ENCODE measurements at regions not wholly inside any gene's neighbourhood (a gene's known extent, or its start where the extent isn't known, plus 50 kb on each side); places are given as distances from the start of the nearest gene placed in this dataset.

- no peaks in the 10 kb centered on the region for H3K27me3 ChIP-seq (replicated peaks; ENCODE audit: insufficient read depth)
- H3K4me3 ChIP-seq = no peak overlapping the region
- DNase-seq (ENCODE audit: low spot score) = no peak
- intact Hi-C loops (cut with DNase I) = no loop called here
- H3K9me3 ChIP-seq = no peaks in the 10 kb centered on the region
- 94% methylated on average over 1 of the region's 1 CpG for WGBS
- no peak overlapping the region for H3K27ac ChIP-seq
- H3K36me3 ChIP-seq = no peaks in the 10 kb centered on the region
- no peak for TF ChIP-seq POLR2AphosphoS5 (IDR thresholded peaks at IDR 0.05)
- no peak for TF ChIP-seq POLR2A (IDR thresholded peaks at IDR 0.05)
- TF ChIP-seq CTCF (IDR thresholded peaks at IDR 0.05) = no peak
- H3K4me1 ChIP-seq (replicated peaks) = no peaks in the 10 kb centered on the region
Measured at GRCh38 chrX:104334971-104335370, 80.2 kb upstream of the ESX1 start.

- H3K27me3 ChIP-seq (replicated peaks; ENCODE audit: insufficient read depth) = no peaks in the 10 kb centered on the region
- H3K27ac ChIP-seq = no peak overlapping the region
- WGBS = 93% methylated on average over 1 of the region's 1 CpG
- H3K9me3 ChIP-seq = no peaks in the 10 kb centered on the region
- H3K36me3 ChIP-seq = no peaks in the 10 kb centered on the region
- no peak overlapping the region for H3K4me3 ChIP-seq
- no peak for TF ChIP-seq CTCF (IDR thresholded peaks at IDR 0.05)
- no peak for TF ChIP-seq POLR2AphosphoS5 (IDR thresholded peaks at IDR 0.05)
- TF ChIP-seq POLR2A (IDR thresholded peaks at IDR 0.05) = no peak
- no peaks in the 10 kb centered on the region for H3K4me1 ChIP-seq (replicated peaks)
- no peak for DNase-seq (ENCODE audit: low spot score)
- intact Hi-C loops (cut with DNase I) = no loop called here
Measured at GRCh38 chrX:104330966-104331365, 76.2 kb upstream of the ESX1 start.

- intact Hi-C loops (cut with DNase I) = no loop called here
- no peak for TF ChIP-seq POLR2AphosphoS5 (IDR thresholded peaks at IDR 0.05)
- no peak for TF ChIP-seq POLR2A (IDR thresholded peaks at IDR 0.05)
- no peak for TF ChIP-seq CTCF (IDR thresholded peaks at IDR 0.05)
- WGBS = 97% methylated on average over 7 of the region's 7 CpGs
Measured at GRCh38 chrX:104329731-104330130, 75.0 kb upstream of the ESX1 start.

GRCh38 chrX:104325213-104325585 lies 70.5 kb upstream of the ESX1 start:
- H3K27ac ChIP-seq = no peak overlapping the region
- 90% methylated on average over 3 of the region's 3 CpGs for WGBS
- H3K27me3 ChIP-seq (replicated peaks; ENCODE audit: insufficient read depth) = no peaks in the 10 kb centered on the region
- H3K36me3 ChIP-seq = no peaks in the 10 kb centered on the region
- H3K4me1 ChIP-seq (replicated peaks) = no peaks in the 10 kb centered on the region
- intact Hi-C loops (cut with DNase I) = no loop called here
- no peak for DNase-seq (ENCODE audit: low spot score)
- no peaks in the 10 kb centered on the region for H3K9me3 ChIP-seq
- H3K4me3 ChIP-seq = no peak overlapping the region
- TF ChIP-seq POLR2A (IDR thresholded peaks at IDR 0.05) = no peak
- TF ChIP-seq POLR2AphosphoS5 (IDR thresholded peaks at IDR 0.05) = no peak
- no peak for TF ChIP-seq CTCF (IDR thresholded peaks at IDR 0.05)

More at GRCh38 chrX:104329731-104330130, 75.0 kb upstream of the ESX1 start:
- no peak overlapping the region for H3K4me3 ChIP-seq
- no peak overlapping the region for H3K27ac ChIP-seq
- no peaks in the 10 kb centered on the region for H3K9me3 ChIP-seq
- no peaks in the 10 kb centered on the region for H3K4me1 ChIP-seq (replicated peaks)
- DNase-seq (ENCODE audit: low spot score) = no peak
- no peaks in the 10 kb centered on the region for H3K27me3 ChIP-seq (replicated peaks; ENCODE audit: insufficient read depth)
- H3K36me3 ChIP-seq = no peaks in the 10 kb centered on the region

GRCh38 chrX:104324461-104325212 lies 69.9 kb upstream of the ESX1 start:
- DNase-seq (ENCODE audit: low spot score) = no peak
- no peaks in the 10 kb centered on the region for H3K27me3 ChIP-seq (replicated peaks; ENCODE audit: insufficient read depth)
- TF ChIP-seq POLR2A (IDR thresholded peaks at IDR 0.05) = no peak
- TF ChIP-seq POLR2AphosphoS5 (IDR thresholded peaks at IDR 0.05) = no peak
- TF ChIP-seq CTCF (IDR thresholded peaks at IDR 0.05) = no peak
- H3K9me3 ChIP-seq = no peaks in the 10 kb centered on the region
- intact Hi-C loops (cut with DNase I) = no loop called here
- no peak overlapping the region for H3K27ac ChIP-seq
- WGBS = 81% methylated on average over 6 of the region's 6 CpGs
- H3K4me3 ChIP-seq = no peak overlapping the region
- H3K36me3 ChIP-seq = no peaks in the 10 kb centered on the region
- H3K4me1 ChIP-seq (replicated peaks) = no peaks in the 10 kb centered on the region
